Neural crest cell (in vitro differentiated cells): ENCODE measurements at regions not wholly inside any gene's neighbourhood (a gene's known extent, or its start where the extent isn't known, plus 50 kb on each side); places are given as distances from the start of the nearest gene placed in this dataset.

Source experiments
- DNase-seq: peaks from one replicate; pipeline ENCODE4 v3.0.0; 2021; ENCODE audit warnings: low read depth, mixed read lengths, low spot score
- H3K27ac Mint-ChIP-seq: one replicate; pipeline ENCODE4 v1.8.0; 2021; ENCODE audit warnings: mild to moderate bottlenecking, mixed read lengths; ENCODE audit not compliant: unreplicated experiment
- H3K27me3 Mint-ChIP-seq: 2 replicates; pipeline ENCODE4 v1.8.0; 2021; ENCODE audit warnings: low read depth, mild to moderate bottlenecking, mixed read lengths
- H3K36me3 Mint-ChIP-seq: 2 replicates; pipeline ENCODE4 v1.8.0; 2021; ENCODE audit warnings: low read depth, mild to moderate bottlenecking, mixed read lengths
- H3K4me1 Mint-ChIP-seq: 2 replicates; pipeline ENCODE4 v1.8.0; 2021; ENCODE audit warnings: mixed read lengths
- H3K4me3 Mint-ChIP-seq: one replicate; pipeline ENCODE4 v1.8.0; 2021; ENCODE audit warnings: mild to moderate bottlenecking, mixed read lengths
- H3K9me3 Mint-ChIP-seq: 2 replicates; pipeline ENCODE4 v1.8.0; 2021; ENCODE audit warnings: mixed read lengths
- TF ChIP-seq, protein P1 (sequence below): fragments of 200-600 bp; sonication (generic); conservative IDR thresholded peaks from 2 replicates; pipeline ENCODE4 v1.5.0; 2021; ENCODE audit warnings: antibody characterized with exemption, mild to moderate bottlenecking

DNA sequence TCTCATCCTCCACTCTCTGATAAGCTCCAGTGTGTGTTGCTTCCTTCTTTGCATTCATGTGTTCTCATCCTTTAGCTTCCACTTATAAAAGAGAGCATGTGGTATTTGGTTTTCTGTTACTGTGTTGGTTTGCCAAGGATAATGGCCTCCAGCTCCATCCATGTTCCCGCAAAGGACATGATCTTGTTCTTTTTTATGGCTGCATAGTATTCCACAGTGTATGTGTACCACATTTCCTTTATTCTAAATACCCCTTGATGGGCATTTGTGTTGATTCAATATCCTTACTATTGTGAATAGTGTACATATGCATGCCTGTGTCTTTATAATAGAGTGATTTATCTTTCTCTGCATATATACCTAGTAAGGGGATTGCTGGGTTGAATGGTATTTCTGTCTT, 155.1 kb downstream of the DCK start:
- Mint-ChIP-seq H3K27ac (no peak overlapping the region), H3K9me3 (no peaks in the 10 kb centered on the region), H3K4me3 (no peak overlapping the region), H3K4me1 (no peaks in the 10 kb centered on the region), H3K27me3 (peaks cover 3% of the 10 kb centered on the region), H3K36me3 (no peaks in the 10 kb centered on the region)
- TF ChIP-seq, protein P1, sequence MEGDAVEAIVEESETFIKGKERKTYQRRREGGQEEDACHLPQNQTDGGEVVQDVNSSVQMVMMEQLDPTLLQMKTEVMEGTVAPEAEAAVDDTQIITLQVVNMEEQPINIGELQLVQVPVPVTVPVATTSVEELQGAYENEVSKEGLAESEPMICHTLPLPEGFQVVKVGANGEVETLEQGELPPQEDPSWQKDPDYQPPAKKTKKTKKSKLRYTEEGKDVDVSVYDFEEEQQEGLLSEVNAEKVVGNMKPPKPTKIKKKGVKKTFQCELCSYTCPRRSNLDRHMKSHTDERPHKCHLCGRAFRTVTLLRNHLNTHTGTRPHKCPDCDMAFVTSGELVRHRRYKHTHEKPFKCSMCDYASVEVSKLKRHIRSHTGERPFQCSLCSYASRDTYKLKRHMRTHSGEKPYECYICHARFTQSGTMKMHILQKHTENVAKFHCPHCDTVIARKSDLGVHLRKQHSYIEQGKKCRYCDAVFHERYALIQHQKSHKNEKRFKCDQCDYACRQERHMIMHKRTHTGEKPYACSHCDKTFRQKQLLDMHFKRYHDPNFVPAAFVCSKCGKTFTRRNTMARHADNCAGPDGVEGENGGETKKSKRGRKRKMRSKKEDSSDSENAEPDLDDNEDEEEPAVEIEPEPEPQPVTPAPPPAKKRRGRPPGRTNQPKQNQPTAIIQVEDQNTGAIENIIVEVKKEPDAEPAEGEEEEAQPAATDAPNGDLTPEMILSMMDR: no peak
- no peak for DNase-seq

DNA sequence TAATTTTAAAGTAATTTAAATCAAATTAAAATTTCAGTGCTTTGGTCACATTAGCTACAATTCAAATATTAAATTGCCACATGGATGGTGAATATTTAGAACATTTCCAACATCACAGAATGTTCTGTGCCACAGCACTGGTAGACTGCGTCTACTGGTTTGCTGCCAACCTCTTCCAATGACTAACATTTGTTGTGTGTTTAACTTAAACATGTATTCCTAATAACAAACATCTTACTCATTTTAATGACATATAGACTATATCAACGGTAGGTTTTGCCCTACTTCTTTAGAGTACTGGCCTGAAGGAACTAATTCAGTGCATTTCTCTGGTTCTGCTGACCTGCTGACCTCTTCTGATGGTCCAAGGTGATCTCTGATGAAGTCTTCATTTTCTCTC, 157.6 kb downstream of the DCK start:
- Mint-ChIP-seq H3K4me3 (no peak overlapping the region), H3K36me3 (no peaks in the 10 kb centered on the region), H3K4me1 (no peaks in the 10 kb centered on the region), H3K27me3 (peaks cover 3% of the 10 kb centered on the region), H3K9me3 (no peaks in the 10 kb centered on the region), H3K27ac (no peak overlapping the region)
- TF ChIP-seq, protein P1: no peak
- DNase-seq: no peak

DNA sequence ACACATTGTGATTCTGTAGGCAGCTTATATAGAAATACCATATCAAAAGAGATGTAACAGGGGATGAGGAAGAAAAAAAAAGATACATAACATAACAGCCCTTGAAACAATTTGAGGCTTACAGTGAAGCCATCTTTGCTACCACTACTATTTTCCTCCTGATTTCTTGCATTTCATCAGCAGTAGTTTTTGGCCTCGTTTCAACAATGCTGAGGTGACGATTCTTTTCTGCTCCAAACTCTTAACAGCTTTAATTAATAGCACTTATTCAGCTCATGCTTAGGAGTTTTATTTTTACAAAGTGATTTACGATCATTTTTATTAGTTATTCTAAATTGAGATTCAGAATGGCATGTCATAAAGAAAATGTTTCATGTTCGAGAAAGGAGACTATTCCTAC, 163.2 kb downstream of the DCK start:
- TF ChIP-seq, protein P1: no peak
- Mint-ChIP-seq H3K9me3 (no peaks in the 10 kb centered on the region), H3K4me3 (no peak overlapping the region), H3K27me3 (no peaks in the 10 kb centered on the region), H3K4me1 (peaks cover 13% of the 10 kb centered on the region), H3K27ac (no peak overlapping the region), H3K36me3 (no peaks in the 10 kb centered on the region)
- no peak for DNase-seq

DNA sequence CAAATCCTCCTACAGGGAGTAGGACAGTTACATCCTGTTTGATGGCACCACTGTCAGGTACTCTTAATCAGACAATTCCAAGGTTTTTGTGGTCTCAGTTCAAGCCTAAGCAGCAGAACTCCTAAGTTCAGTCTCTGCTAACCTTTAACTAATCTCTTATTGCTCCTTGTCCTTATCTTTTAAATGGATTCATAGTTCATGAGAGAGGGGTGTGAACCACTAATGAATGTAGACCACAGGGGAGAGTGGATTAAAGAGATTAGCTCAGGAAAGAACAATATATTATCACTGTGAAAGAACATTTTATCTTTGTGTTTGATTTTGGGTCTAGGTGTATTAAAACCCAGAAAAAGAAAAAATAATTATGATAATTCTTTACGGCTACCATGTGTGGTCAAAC, 168.9 kb downstream of the DCK start:
- TF ChIP-seq, protein P1: no peak
- H3K36me3 Mint-ChIP-seq: no peaks in the 10 kb centered on the region
- H3K9me3 Mint-ChIP-seq: no peaks in the 10 kb centered on the region
- H3K27me3 Mint-ChIP-seq: peaks cover 2% of the 10 kb centered on the region
- peaks cover 13% of the 10 kb centered on the region for H3K4me1 Mint-ChIP-seq
- DNase-seq: no peak
- no peak overlapping the region for H3K27ac Mint-ChIP-seq
- no peak overlapping the region for H3K4me3 Mint-ChIP-seq

DNA sequence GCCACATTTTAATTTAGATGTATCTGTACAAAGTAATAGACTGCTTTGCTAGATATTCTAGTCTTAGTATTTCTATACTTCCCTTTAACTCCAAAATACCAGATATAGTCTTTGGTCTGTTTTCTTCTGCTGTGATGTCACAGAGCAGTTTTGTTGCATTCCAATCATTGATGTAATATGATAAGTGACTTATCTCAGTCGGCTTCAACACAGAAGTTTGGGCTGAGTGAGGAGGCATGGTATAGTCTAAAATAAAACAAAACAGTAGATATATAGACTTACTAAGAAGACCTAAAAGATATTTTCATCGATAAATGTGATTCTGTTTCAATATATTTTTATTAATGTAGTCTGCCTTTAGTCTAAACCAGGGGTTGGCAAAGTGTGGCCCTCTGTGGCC, 169.9 kb downstream of the DCK start:
- no peaks in the 10 kb centered on the region for H3K9me3 Mint-ChIP-seq
- H3K36me3 Mint-ChIP-seq: no peaks in the 10 kb centered on the region
- H3K4me1 Mint-ChIP-seq: peaks cover 4% of the 10 kb centered on the region
- TF ChIP-seq, protein P1: no peak
- peaks cover 2% of the 10 kb centered on the region for H3K27me3 Mint-ChIP-seq
- no peak overlapping the region for H3K4me3 Mint-ChIP-seq
- H3K27ac Mint-ChIP-seq: no peak overlapping the region
- no peak for DNase-seq

DNA sequence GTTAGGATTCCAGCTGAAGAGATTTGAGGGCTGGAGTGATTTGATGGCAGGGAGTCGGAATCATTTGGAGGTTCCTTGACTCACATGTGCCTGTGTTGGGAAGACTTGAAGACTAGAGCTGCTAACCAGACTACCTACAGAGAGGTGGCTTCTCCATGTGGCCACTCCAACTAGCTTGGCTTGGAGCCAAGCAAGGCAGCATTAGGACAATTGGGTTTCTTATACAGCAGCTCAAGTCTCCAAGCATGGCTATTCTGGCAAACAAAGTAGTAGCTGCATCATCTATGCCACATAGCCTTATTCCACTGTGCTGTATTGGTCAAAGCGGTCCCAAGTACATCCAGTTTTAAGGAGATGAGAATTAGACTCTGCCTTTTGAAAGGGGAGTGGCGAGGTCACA, 171.7 kb upstream of the SLC4A4 start:
- H3K9me3 Mint-ChIP-seq: no peaks in the 10 kb centered on the region
- no peaks in the 10 kb centered on the region for H3K4me1 Mint-ChIP-seq
- H3K4me3 Mint-ChIP-seq: no peak overlapping the region
- TF ChIP-seq, protein P1: no peak
- H3K27me3 Mint-ChIP-seq: peaks cover 2% of the 10 kb centered on the region
- no peak for DNase-seq
- H3K36me3 Mint-ChIP-seq: no peaks in the 10 kb centered on the region
- H3K27ac Mint-ChIP-seq: no peak overlapping the region
